ENCODE measurements at regions not wholly inside any gene's neighbourhood (a gene's known extent, or its start where the extent isn't known, plus 50 kb on each side); places are given as distances from the start of the nearest gene placed in this dataset.
"Not testable (repeated sequence)": the region's sequence is repeated elsewhere in the genome, so short reads cannot be mapped to it uniquely, and the experiment has no call there.

GRCh38 chr13:70249332-70250064, 141.2 kb upstream of the KLHL1 start:
- Histone ChIP-seq H3K4me3 (ENCODE audit: low read length) (no peak overlapping the region), H3K9me3 (ENCODE audit: control insufficient read depth, low read length) (no peaks in the 10 kb centered on the region), H3K9ac (ENCODE audit: low read length) (no peak overlapping the region), H3K4me1 (ENCODE audit: control insufficient read depth, insufficient read depth, low read length) (peaks cover 4% of the 10 kb centered on the region), H3K36me3 (ENCODE audit: control insufficient read depth, insufficient read depth, low read length) (no peaks in the 10 kb centered on the region), H3K27me3 (ENCODE audit: control insufficient read depth, insufficient read depth, low read length) (no peaks in the 10 kb centered on the region)

GRCh38 chr13:70237131-70237530, 128.9 kb upstream of the KLHL1 start:
- no peaks in the 10 kb centered on the region for H3K9me3 ChIP-seq (ENCODE audit: control insufficient read depth, low read length)
- no peak overlapping the region for H3K4me3 ChIP-seq (ENCODE audit: low read length)
- no peaks in the 10 kb centered on the region for H3K36me3 ChIP-seq (ENCODE audit: control insufficient read depth, insufficient read depth, low read length)
- no peaks in the 10 kb centered on the region for H3K27me3 ChIP-seq (ENCODE audit: control insufficient read depth, insufficient read depth, low read length)
- H3K9ac ChIP-seq (ENCODE audit: low read length), result no peak overlapping the region
- H3K4me1 ChIP-seq (ENCODE audit: control insufficient read depth, insufficient read depth, low read length), result no peaks in the 10 kb centered on the region

- Histone ChIP-seq H3K9ac (ENCODE audit: low read length) (no peak overlapping the region), H3K9me3 (ENCODE audit: control insufficient read depth, low read length) (no peaks in the 10 kb centered on the region), H3K4me3 (ENCODE audit: low read length) (no peak overlapping the region), H3K4me1 (ENCODE audit: control insufficient read depth, insufficient read depth, low read length) (no peaks in the 10 kb centered on the region), H3K36me3 (ENCODE audit: control insufficient read depth, insufficient read depth, low read length) (no peaks in the 10 kb centered on the region), H3K27me3 (ENCODE audit: control insufficient read depth, insufficient read depth, low read length) (no peaks in the 10 kb centered on the region)
Measured at GRCh38 chr13:70235565-70235964, 127.3 kb upstream of the KLHL1 start.

GRCh38 chr13:70223911-70224310, 115.7 kb upstream of the KLHL1 start:
- no peak overlapping the region for H3K4me3 ChIP-seq (ENCODE audit: low read length)
- no peaks in the 10 kb centered on the region for H3K4me1 ChIP-seq (ENCODE audit: control insufficient read depth, insufficient read depth, low read length)
- H3K9ac ChIP-seq (ENCODE audit: low read length), result no peak overlapping the region
- H3K9me3 ChIP-seq (ENCODE audit: control insufficient read depth, low read length), result no peaks in the 10 kb centered on the region
- no peaks in the 10 kb centered on the region for H3K36me3 ChIP-seq (ENCODE audit: control insufficient read depth, insufficient read depth, low read length)
- no peaks in the 10 kb centered on the region for H3K27me3 ChIP-seq (ENCODE audit: control insufficient read depth, insufficient read depth, low read length)

- H3K4me3 ChIP-seq (ENCODE audit: low read length), result no peak overlapping the region
- H3K4me1 ChIP-seq (ENCODE audit: control insufficient read depth, insufficient read depth, low read length), result no peaks in the 10 kb centered on the region
- H3K9ac ChIP-seq (ENCODE audit: low read length), result no peak overlapping the region
- no peaks in the 10 kb centered on the region for H3K36me3 ChIP-seq (ENCODE audit: control insufficient read depth, insufficient read depth, low read length)
- H3K27me3 ChIP-seq (ENCODE audit: control insufficient read depth, insufficient read depth, low read length), result no peaks in the 10 kb centered on the region
- H3K9me3 ChIP-seq (ENCODE audit: control insufficient read depth, low read length), result no peaks in the 10 kb centered on the region
Measured at GRCh38 chr13:70222926-70223325, 114.7 kb upstream of the KLHL1 start.

GRCh38 chr13:70218618-70219017, 110.4 kb upstream of the KLHL1 start:
- no peaks in the 10 kb centered on the region for H3K9me3 ChIP-seq (ENCODE audit: control insufficient read depth, low read length)
- H3K4me1 ChIP-seq (ENCODE audit: control insufficient read depth, insufficient read depth, low read length), result no peaks in the 10 kb centered on the region
- H3K9ac ChIP-seq (ENCODE audit: low read length), result no peak overlapping the region
- H3K36me3 ChIP-seq (ENCODE audit: control insufficient read depth, insufficient read depth, low read length), result no peaks in the 10 kb centered on the region
- no peaks in the 10 kb centered on the region for H3K27me3 ChIP-seq (ENCODE audit: control insufficient read depth, insufficient read depth, low read length)
- H3K4me3 ChIP-seq (ENCODE audit: low read length), result no peak overlapping the region

GRCh38 chr13:70208968-70209367, 100.7 kb upstream of the KLHL1 start:
- not testable (repeated sequence) for H3K9ac ChIP-seq (ENCODE audit: low read length); H3K36me3 ChIP-seq (ENCODE audit: control insufficient read depth, insufficient read depth, low read length); H3K4me1 ChIP-seq (ENCODE audit: control insufficient read depth, insufficient read depth, low read length); H3K9me3 ChIP-seq (ENCODE audit: control insufficient read depth, low read length); H3K27me3 ChIP-seq (ENCODE audit: control insufficient read depth, insufficient read depth, low read length); H3K4me3 ChIP-seq (ENCODE audit: low read length)

GRCh38 chr13:70206671-70207070, 98.4 kb upstream of the KLHL1 start:
- Histone ChIP-seq H3K36me3 (ENCODE audit: control insufficient read depth, insufficient read depth, low read length) (no peaks in the 10 kb centered on the region), H3K4me3 (ENCODE audit: low read length) (no peak overlapping the region), H3K4me1 (ENCODE audit: control insufficient read depth, insufficient read depth, low read length) (no peaks in the 10 kb centered on the region), H3K9me3 (ENCODE audit: control insufficient read depth, low read length) (no peaks in the 10 kb centered on the region), H3K27me3 (ENCODE audit: control insufficient read depth, insufficient read depth, low read length) (no peaks in the 10 kb centered on the region), H3K9ac (ENCODE audit: low read length) (no peak overlapping the region)

- Histone ChIP-seq H3K9ac (ENCODE audit: low read length) (no peak overlapping the region), H3K4me1 (ENCODE audit: control insufficient read depth, insufficient read depth, low read length) (no peaks in the 10 kb centered on the region), H3K4me3 (ENCODE audit: low read length) (no peak overlapping the region), H3K9me3 (ENCODE audit: control insufficient read depth, low read length) (no peaks in the 10 kb centered on the region), H3K27me3 (ENCODE audit: control insufficient read depth, insufficient read depth, low read length) (no peaks in the 10 kb centered on the region), H3K36me3 (ENCODE audit: control insufficient read depth, insufficient read depth, low read length) (no peaks in the 10 kb centered on the region)
Measured at GRCh38 chr13:70203661-70204229, 95.5 kb upstream of the KLHL1 start.

- Histone ChIP-seq H3K27me3 (ENCODE audit: control insufficient read depth, insufficient read depth, low read length) (no peaks in the 10 kb centered on the region), H3K9ac (ENCODE audit: low read length) (no peak overlapping the region), H3K4me1 (ENCODE audit: control insufficient read depth, insufficient read depth, low read length) (no peaks in the 10 kb centered on the region), H3K9me3 (ENCODE audit: control insufficient read depth, low read length) (no peaks in the 10 kb centered on the region), H3K4me3 (ENCODE audit: low read length) (no peak overlapping the region), H3K36me3 (ENCODE audit: control insufficient read depth, insufficient read depth, low read length) (no peaks in the 10 kb centered on the region)
Measured at GRCh38 chr13:70191034-70191433, 82.8 kb upstream of the KLHL1 start.

- H3K9ac ChIP-seq (ENCODE audit: low read length), result no peak overlapping the region
- H3K9me3 ChIP-seq (ENCODE audit: control insufficient read depth, low read length), result no peaks in the 10 kb centered on the region
- no peak overlapping the region for H3K4me3 ChIP-seq (ENCODE audit: low read length)
- H3K36me3 ChIP-seq (ENCODE audit: control insufficient read depth, insufficient read depth, low read length), result no peaks in the 10 kb centered on the region
- no peaks in the 10 kb centered on the region for H3K27me3 ChIP-seq (ENCODE audit: control insufficient read depth, insufficient read depth, low read length)
- no peaks in the 10 kb centered on the region for H3K4me1 ChIP-seq (ENCODE audit: control insufficient read depth, insufficient read depth, low read length)
Measured at GRCh38 chr13:70189981-70190380, 81.7 kb upstream of the KLHL1 start.

- Histone ChIP-seq H3K9ac (ENCODE audit: low read length) (no peak overlapping the region), H3K9me3 (ENCODE audit: control insufficient read depth, low read length) (no peaks in the 10 kb centered on the region), H3K4me1 (ENCODE audit: control insufficient read depth, insufficient read depth, low read length) (no peaks in the 10 kb centered on the region), H3K36me3 (ENCODE audit: control insufficient read depth, insufficient read depth, low read length) (no peaks in the 10 kb centered on the region), H3K4me3 (ENCODE audit: low read length) (no peak overlapping the region), H3K27me3 (ENCODE audit: control insufficient read depth, insufficient read depth, low read length) (no peaks in the 10 kb centered on the region)
Measured at GRCh38 chr13:70188567-70188966, 80.3 kb upstream of the KLHL1 start.

All from mucosa of stomach (tissue), 1 donor.